ENCODE measurements at regions not wholly inside any gene's neighbourhood (a gene's known extent, or its start where the extent isn't known, plus 50 kb on each side); places are given as distances from the start of the nearest gene placed in this dataset.

GRCh38 chr14:85416771-85417170 lies 113.2 kb upstream of the FLRT2 start:
- Histone ChIP-seq H3K36me3 (replicated peaks in 1 of 2) (no peaks in the 10 kb centered on the region), H3K4me1 (replicated peaks in 1 of 2) (no peaks in the 10 kb centered on the region), H3K4me3 (no peak overlapping the region), H3K27ac (no peak overlapping the region), H3K9me3 (replicated peaks in 1 of 3) (no peaks in the 10 kb centered on the region), H3K27me3 (no peaks in the 10 kb centered on the region)
- DNase-seq: no peak
- intact Hi-C loops (cut with DNase I): no loop called here
- TF ChIP-seq POLR2A (IDR thresholded peaks at IDR 0.05): no peak
- no peak for TF ChIP-seq CTCF (IDR thresholded peaks at IDR 0.05)
- 43 to 52% (median 51%) methylated on average over 2 of the region's 2 CpGs for WGBS, 4 donors

- no peaks in the 10 kb centered on the region for H3K27me3 ChIP-seq
- no peaks in the 10 kb centered on the region for H3K36me3 ChIP-seq (replicated peaks in 1 of 2)
- no peaks in the 10 kb centered on the region for H3K9me3 ChIP-seq (replicated peaks in 1 of 3)
- intact Hi-C loops (cut with DNase I): no loop called here
- H3K4me3 ChIP-seq: no peak overlapping the region
- TF ChIP-seq CTCF (IDR thresholded peaks at IDR 0.05) (no peak), POLR2A (IDR thresholded peaks at IDR 0.05) (no peak)
- no peaks in the 10 kb centered on the region for H3K4me1 ChIP-seq (replicated peaks in 1 of 2)
- 68 to 75% (median 71%) methylated on average over 2 of the region's 2 CpGs for WGBS, 4 donors
- DNase-seq: no peak
- no peak overlapping the region for H3K27ac ChIP-seq
Observed at GRCh38 chr14:85417396-85417795, 112.5 kb upstream of the FLRT2 start.

- intact Hi-C loops (cut with DNase I): no loop called here
- 90 to 97% (median 94%) methylated on average over 1 of the region's 1 CpG for WGBS, 4 donors
- H3K27me3 ChIP-seq: no peaks in the 10 kb centered on the region
- no peak overlapping the region for H3K27ac ChIP-seq
- H3K4me3 ChIP-seq: no peak overlapping the region
- TF ChIP-seq CTCF (IDR thresholded peaks at IDR 0.05) (no peak), POLR2A (IDR thresholded peaks at IDR 0.05) (no peak)
- no peaks in the 10 kb centered on the region for H3K36me3 ChIP-seq (replicated peaks in 1 of 2)
- no peaks in the 10 kb centered on the region for H3K4me1 ChIP-seq (replicated peaks in 1 of 2)
- no peaks in the 10 kb centered on the region for H3K9me3 ChIP-seq (replicated peaks in 1 of 3)
- no peak for DNase-seq
Observed at GRCh38 chr14:85418721-85419120, 111.2 kb upstream of the FLRT2 start.

GRCh38 chr14:85420278-85420677 lies 109.7 kb upstream of the FLRT2 start:
- intact Hi-C loops (cut with DNase I): no loop called here
- WGBS, 4 donors: 88 to 100% (median 94%) methylated on average over 1 of the region's 1 CpG
- no peak overlapping the region for H3K4me3 ChIP-seq

More at GRCh38 chr14:85420278-85420677, 109.7 kb upstream of the FLRT2 start:
- H3K9me3 ChIP-seq (replicated peaks in 1 of 3): no peaks in the 10 kb centered on the region
- H3K36me3 ChIP-seq (replicated peaks in 1 of 2): no peaks in the 10 kb centered on the region
- no peaks in the 10 kb centered on the region for H3K27me3 ChIP-seq
- TF ChIP-seq POLR2A (IDR thresholded peaks at IDR 0.05) (no peak), CTCF (IDR thresholded peaks at IDR 0.05) (no peak)
- H3K4me1 ChIP-seq (replicated peaks in 1 of 2): no peaks in the 10 kb centered on the region
- DNase-seq: no peak
- H3K27ac ChIP-seq: no peak overlapping the region
